ENCODE measurements at regions not wholly inside any gene's neighbourhood (a gene's known extent, or its start where the extent isn't known, plus 50 kb on each side); places are given as distances from the start of the nearest gene placed in this dataset.
"Not testable (repeated sequence)": the region's sequence is repeated elsewhere in the genome, so short reads cannot be mapped to it uniquely, and the experiment has no call there.

GRCh38 chr6:43934803-43935602 lies 165.0 kb downstream of the VEGFA start:
- DNase-seq (ENCODE audit: low spot score), result no peak

- DNase-seq (ENCODE audit: low spot score), result no peak
Measured at GRCh38 chr6:43934183-43934802, 164.3 kb downstream of the VEGFA start.

- DNase-seq (ENCODE audit: low spot score), result no peak
Measured at GRCh38 chr6:43933148-43933885, 163.3 kb downstream of the VEGFA start.

DNA sequence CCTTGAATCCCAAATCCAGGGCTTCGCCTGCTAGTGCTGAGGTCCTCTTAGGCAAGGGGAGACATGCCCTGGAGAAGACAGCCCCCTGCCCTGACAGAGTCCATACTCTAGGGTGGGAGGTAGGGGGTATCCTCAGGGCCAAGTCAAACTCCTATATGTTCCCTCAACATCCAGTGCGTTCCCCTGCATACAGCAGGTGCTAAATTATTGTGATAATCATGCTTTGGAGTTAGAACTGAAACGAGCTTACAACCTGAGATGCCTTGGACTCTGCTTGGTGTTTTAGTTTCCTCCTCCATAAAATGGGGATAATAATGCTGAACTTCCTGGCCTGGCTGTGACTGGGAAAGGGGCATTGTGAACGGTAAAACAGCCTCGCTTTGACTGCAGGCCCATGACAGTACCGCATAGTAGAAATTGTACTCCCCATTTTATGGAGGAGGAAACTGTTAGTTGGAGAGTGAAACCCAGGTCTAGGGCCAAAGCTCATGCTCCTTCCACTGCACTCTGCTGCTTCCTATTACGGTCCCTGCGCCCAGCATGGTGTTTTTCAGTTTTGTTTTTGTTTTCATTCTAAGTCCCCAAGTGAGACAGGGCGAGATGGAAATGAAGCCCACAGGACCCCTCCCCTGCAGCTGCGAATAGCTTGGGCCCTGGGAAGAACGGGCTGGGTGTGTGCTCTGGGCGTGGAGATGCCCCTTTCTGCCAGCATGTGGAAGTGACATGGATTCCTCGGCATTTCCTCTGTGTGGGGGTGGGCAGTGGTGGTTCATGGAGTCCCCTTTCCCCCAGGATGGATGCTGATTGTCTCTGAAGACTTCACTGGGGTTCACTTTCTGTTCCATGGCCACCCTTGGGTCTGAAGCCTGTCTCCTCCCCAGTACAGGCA lies 162.5 kb downstream of the VEGFA start:
- no peak for DNase-seq (ENCODE audit: low spot score)

- DNase-seq (ENCODE audit: low spot score), result no peak
Measured at GRCh38 chr6:43931201-43931600, 161.2 kb downstream of the VEGFA start.

DNA sequence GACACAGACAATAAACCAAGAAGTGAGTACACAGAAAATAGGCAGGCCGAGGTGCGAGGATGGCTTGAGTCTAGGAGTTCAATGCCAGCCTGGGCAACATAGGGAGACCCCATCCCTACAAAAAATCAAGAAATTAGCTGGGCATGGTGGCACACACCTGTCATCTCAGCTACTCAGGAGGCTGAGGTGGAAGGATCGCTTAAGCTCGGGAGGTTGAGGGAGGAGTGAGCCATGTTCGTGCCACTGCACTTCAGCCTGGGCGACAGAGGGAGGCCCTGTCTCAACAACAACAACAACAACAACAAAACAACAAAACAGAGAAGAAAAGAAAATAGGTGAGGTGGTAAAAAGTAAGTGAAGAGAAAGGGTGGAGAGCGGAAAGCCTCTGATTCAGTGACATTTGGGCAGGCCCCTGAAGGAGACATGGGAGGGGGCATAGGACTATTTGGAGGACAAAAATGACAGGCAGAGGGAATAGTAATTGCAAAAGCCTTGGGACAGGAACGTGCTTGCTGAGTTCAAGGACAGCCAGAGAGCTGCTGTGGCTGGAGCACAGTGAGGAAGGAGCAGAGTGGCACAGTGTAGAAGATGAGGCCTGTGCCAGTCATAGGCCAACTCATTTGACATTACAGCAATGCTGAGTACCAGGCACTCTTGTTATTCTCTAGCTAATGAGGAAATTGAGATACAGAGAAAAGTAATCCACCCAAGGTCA lies 160.6 kb downstream of the VEGFA start:
- no peak for DNase-seq (ENCODE audit: low spot score)

GRCh38 chr6:43929511-43929910 lies 159.5 kb downstream of the VEGFA start:
- no peak for DNase-seq (ENCODE audit: low spot score)

- no peak for DNase-seq (ENCODE audit: low spot score)
Measured at GRCh38 chr6:43927532-43928210, 157.7 kb downstream of the VEGFA start.

DNA sequence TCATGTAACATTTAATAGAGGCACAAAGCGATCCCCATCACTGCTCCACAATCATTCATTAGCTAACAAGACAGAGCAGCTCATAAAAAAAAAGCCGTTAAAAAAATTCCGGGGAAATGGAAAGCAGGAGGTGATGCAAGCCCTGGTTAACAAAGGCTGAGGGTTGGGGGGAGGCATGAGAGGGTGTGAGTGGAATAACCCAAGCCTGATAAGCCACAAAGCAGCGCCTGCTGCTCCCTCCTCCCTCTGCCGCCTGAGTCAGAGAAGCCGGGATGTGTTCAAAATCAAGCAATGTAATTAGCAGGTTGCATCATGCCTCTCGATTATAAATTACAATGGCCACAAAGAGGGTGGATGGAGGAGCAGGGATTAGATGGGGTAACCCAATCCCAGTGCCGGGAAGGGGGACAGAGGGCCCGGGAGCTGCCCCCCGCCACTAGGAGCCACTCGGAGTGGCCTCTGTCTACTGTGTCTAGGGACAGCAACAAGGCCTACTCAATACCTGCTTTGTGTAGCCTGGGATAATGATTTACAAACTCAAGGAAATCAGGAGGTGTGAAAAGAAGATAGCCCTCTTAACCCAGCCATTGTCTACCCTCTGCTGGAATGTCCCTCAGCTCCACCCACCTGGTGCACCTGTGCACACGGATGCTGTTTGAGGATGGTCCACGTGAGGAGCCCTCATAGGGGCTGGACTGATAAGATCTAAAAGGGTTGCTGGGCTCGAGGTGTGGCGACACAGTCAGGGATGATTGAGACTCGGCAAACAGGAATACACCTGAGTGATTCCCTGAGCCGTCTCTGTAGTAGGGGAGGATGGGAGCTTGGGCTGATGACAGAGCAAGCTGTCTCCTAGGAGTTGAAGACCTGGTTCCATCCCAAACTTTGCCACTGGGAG lies 156.9 kb downstream of the VEGFA start:
- no peak for DNase-seq (ENCODE audit: low spot score)

DNA sequence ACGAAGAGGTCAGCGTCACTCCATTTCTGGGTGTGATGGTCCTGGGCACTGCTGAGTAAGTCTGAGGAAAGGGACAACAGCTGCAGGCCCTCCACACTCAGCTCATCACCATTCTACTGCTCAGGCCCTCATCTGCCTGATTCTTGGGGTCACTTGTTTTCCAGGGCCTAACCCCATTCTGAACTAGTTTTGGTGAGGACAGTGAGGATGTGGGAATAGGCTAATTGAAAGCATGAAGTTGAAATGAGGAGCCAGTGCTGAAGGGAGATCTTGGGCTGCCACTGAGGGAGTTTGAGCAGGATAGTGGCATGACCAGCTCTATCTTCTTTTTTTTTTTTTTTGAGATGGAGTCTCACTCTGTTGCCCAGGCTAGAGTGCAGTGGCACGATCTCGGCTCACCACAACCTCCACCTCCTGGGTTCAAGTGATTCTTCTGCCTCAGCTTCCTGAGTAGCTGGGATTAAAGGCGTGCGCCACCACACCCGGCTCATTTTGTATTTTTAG lies 155.7 kb downstream of the VEGFA start:
- DNase-seq (ENCODE audit: low spot score), result not testable (repeated sequence)

DNA sequence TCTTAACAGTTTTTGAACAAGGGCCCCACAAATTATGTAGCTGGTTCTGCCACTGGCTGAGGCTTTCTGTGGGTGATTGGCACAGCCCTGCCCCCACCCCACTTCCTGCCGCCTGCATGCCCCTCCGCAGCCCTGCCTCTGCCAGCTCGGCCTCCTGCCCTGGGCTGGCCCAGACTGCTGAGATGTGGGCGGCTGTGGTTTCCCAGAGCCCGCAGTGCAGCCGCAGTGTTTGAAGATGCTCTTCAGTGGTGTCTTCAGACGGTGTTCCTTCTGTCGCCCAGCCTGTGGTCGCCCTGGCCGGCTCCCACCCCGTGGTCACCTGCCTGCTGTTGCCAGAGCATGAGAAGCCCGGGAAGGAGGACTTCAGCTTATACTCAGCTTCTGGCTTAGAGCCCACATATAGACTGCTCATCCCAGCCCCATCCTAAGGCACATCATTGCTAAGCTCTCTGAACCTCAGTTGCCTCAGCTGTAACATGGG lies 154.3 kb downstream of the VEGFA start:
- DNase-seq (ENCODE audit: low spot score), result no peak

DNA sequence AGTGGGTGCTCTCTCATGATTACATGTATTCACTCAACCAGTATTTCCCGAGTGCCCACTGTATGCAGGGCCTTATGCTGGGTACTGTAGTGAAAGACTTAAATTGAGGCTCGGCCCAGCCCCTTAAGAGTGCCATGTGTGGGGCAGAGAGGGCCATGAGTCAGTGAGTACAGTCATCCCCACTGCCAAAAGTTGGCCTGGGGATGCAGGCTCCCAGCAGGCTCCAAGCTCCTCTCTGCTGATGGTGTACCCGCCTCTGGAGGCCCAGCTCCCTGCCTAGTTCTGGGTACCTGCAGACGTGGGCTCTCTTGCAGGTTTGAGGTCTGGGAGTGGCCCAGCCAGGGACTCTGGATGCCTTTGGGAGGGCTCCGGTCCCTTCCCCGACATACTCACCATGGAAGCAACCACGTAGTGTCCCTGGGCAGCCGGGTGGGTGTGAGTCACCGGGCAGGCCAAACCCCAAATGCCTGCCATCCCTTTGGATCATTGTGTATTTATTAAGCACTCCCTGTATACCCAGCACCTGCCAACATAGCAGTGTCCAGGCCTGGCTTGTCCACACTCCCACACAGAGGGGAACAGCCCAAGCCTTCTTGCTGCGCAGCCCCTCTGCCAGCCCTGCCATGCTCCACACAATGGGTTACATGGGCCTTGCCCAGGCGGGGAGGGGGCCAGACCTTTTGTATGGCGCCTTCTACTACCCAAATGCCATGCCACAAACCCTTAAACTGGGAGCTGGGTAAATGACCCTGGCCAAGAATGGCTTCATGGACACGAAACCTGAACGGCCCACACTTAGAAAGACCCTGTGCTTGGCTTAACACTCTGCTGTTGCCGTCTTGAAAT lies 153.6 kb downstream of the VEGFA start:
- DNase-seq (ENCODE audit: low spot score), result no peak

DNA sequence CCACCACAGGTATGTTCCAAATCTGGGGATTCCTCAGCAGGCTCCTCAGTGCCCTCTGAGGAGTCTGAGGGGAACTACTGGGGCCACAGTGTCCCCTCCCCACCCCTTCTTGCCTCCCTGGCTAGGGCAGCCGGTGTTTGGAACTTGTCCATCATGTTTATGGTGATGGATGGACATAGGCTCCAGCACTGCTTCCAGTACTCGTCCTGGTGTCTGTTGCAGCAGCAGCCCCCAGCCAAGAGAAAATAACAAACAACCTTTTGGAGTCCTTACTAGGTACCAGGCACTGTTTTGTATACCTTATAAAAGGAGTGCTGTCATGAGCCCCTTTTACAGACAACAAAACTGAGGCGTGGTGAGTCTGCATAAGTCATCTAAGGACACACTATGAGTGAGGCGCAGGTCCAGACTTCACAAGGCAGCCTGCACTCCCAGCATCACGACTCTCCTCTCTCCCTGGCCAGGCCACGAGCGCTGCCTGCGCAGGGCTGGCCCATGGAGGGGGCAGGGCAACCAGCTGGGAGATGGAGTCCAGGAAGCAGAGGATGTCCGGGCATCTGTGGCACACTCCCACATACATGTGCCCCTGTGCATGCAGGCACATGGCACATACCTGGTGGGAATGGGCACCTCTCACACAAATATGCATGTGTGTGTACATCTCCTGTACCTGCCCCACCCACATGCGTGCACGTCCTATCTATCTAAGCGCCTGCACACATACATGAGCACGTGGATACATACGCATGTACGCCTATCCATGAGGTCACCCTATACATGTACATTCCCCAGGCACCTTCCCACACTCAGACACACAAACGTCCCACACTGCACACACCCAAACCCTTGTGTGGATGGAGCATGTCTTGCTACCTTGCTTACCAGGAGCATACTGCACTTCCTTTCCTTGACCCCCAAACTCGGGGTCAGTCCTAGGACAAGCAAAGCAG lies 152.7 kb downstream of the VEGFA start:
- no peak for DNase-seq (ENCODE audit: low spot score)

- no peak for DNase-seq (ENCODE audit: low spot score)
Measured at GRCh38 chr6:43921548-43922425, 151.8 kb downstream of the VEGFA start.

DNA sequence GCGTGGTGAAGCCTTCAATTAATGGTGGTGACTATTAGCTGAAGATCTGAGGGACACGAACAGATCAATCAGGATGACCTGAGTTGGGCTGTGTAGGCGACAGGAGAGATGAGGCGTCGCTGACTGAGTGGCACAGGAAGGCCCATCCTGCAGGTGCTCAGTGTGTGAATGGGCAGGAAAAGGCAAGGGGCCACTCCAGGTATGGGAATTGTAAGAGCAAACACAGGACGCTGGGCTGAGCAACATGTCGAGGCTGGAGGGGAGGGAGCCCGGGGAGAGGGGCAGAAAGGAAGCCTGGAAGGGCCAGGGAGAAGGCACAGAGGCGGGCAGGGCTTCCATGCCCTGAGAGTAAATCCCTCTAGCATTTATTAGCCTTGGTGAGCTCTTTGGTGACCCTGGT lies 151.0 kb downstream of the VEGFA start:
- DNase-seq (ENCODE audit: low spot score), result no peak

- no peak for DNase-seq (ENCODE audit: low spot score)
Measured at GRCh38 chr6:43919774-43920173, 149.8 kb downstream of the VEGFA start.
